Stimulated activated CD8-positive, alpha-beta memory T cell treated with anti-CD3 and anti-CD28 coated beads, Interleukin-7, amount 100 ng/mL, for 24 hours (primary cell): ENCODE measurements at regions not wholly inside any gene's neighbourhood (a gene's known extent, or its start where the extent isn't known, plus 50 kb on each side); places are given as distances from the start of the nearest gene placed in this dataset.

Source experiments
- DNase-seq: peaks from one replicate; pipeline ENCODE4 v3.0.0-alpha.2; 2020; ENCODE audit warnings: low read depth

GRCh38 chr4:129167640-129168260, 71.8 kb downstream of the C4orf33 start:
- DNase-seq, result no peak

- no peak for DNase-seq
These were observed 76.2 kb downstream of the C4orf33 start for GRCh38 chr4:129172181-129172580.

GRCh38 chr4:129176864-129177263, 80.9 kb downstream of the C4orf33 start:
- no peak for DNase-seq

GRCh38 chr4:129179276-129179675, 83.3 kb downstream of the C4orf33 start:
- no peak for DNase-seq

GRCh38 chr4:129189630-129190029, 93.7 kb downstream of the C4orf33 start:
- DNase-seq, result no peak

- DNase-seq, result no peak
These were observed 97.6 kb downstream of the C4orf33 start for GRCh38 chr4:129193357-129194100.

GRCh38 chr4:129208481-129208880, 112.5 kb downstream of the C4orf33 start:
- DNase-seq, result no peak

GRCh38 chr4:129213692-129214091, 117.7 kb downstream of the C4orf33 start:
- DNase-seq, result no peak

GRCh38 chr4:129218360-129218759, 122.4 kb downstream of the C4orf33 start:
- no peak for DNase-seq

GRCh38 chr4:129218897-129219296, 122.9 kb downstream of the C4orf33 start:
- DNase-seq, result no peak

GRCh38 chr4:129220254-129220653, 124.3 kb downstream of the C4orf33 start:
- no peak for DNase-seq

GRCh38 chr4:129223945-129224344, 128.0 kb downstream of the C4orf33 start:
- DNase-seq, result no peak

- no peak for DNase-seq
These were observed 134.9 kb downstream of the C4orf33 start for GRCh38 chr4:129230846-129231245.

- no peak for DNase-seq
These were observed 136.1 kb downstream of the C4orf33 start for GRCh38 chr4:129231945-129232588.

- no peak for DNase-seq
These were observed 136.8 kb downstream of the C4orf33 start for GRCh38 chr4:129232589-129233337.

GRCh38 chr4:129233691-129234090, 137.7 kb downstream of the C4orf33 start:
- DNase-seq, result no peak

GRCh38 chr4:129236351-129236750, 140.4 kb downstream of the C4orf33 start:
- DNase-seq, result no peak

- no peak for DNase-seq
These were observed 143.1 kb downstream of the C4orf33 start for GRCh38 chr4:129239088-129239487.

- no peak for DNase-seq
These were observed 144.9 kb downstream of the C4orf33 start for GRCh38 chr4:129240816-129241215.

GRCh38 chr4:129246145-129246544, 150.2 kb downstream of the C4orf33 start:
- no peak for DNase-seq

- DNase-seq, result no peak
These were observed 151.0 kb downstream of the C4orf33 start for GRCh38 chr4:129246910-129247461.

- DNase-seq, result no peak
These were observed 152.7 kb downstream of the C4orf33 start for GRCh38 chr4:129248621-129249020.
